ENCODE measurements at regions not wholly inside any gene's neighbourhood (a gene's known extent, or its start where the extent isn't known, plus 50 kb on each side); places are given as distances from the start of the nearest gene placed in this dataset.
"Not testable (repeated sequence)": the region's sequence is repeated elsewhere in the genome, so short reads cannot be mapped to it uniquely, and the experiment has no call there.

DNA sequence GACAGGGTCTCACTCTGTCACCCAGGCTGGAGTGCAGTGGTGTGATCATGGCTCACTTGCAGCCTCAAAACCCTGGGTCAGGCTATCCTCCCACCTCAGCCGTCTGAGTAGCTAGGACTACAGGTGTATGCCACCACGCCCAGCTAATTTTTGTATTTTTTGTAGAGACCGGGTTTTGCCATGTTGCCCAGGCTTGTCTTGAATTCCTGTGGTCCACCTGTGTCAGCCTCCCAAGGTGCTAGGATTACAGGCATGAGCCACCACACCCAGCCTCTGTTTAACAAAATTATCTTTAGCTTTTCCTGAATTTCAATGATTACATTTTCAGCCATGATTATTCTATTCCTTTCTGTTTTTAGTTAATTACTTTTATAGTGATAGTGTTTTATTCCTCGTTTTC lies 255.1 kb upstream of the MGAT5 start:
- H3K4me1 ChIP-seq (ENCODE audit: control insufficient read depth, insufficient read depth, low read length); POLR2A ChIA-PET (ENCODE audit: unreplicated experiment); H3K36me3 ChIP-seq (ENCODE audit: control insufficient read depth, insufficient read depth, low read length); intact Hi-C loops (cut with micrococcal nuclease); H2BK20ac ChIP-seq (ENCODE audit: low read depth, low read length); H3K18ac ChIP-seq (ENCODE audit: low read depth, low read length); H2AK5ac ChIP-seq (ENCODE audit: low read depth, low read length); H3K27me3 ChIP-seq (ENCODE audit: control insufficient read depth, insufficient read depth, low read length); ATAC-seq (ENCODE audit: low read depth); H3K9ac ChIP-seq (ENCODE audit: low read depth, low read length); H4K91ac ChIP-seq (ENCODE audit: insufficient read depth, low read depth, low read length); in situ Hi-C loops (cut with MboI; ENCODE audit: low sequenced_read_pairs); CTCF ChIA-PET; H2BK15ac ChIP-seq (ENCODE audit: low read depth, low read length); H2AK9ac ChIP-seq (replicated peaks; ENCODE audit: low read depth, low read length, poor library complexity); BruUV-seq (replicated peaks); H3K9me3 ChIP-seq (ENCODE audit: control insufficient read depth, insufficient read depth, low read length); H3K27ac ChIP-seq (ENCODE audit: insufficient read depth, low read length); H4K8ac ChIP-seq (ENCODE audit: low read depth in 2 of 2, low read length in 2 of 2); H3K4me2 ChIP-seq (ENCODE audit: low read depth, low read length); H3K4ac ChIP-seq (ENCODE audit: low read depth, low read length); dilution Hi-C loops (cut with HindIII; ENCODE audit: low sequenced_read_pairs, unreplicated experiment); H4K20me1 ChIP-seq (ENCODE audit: insufficient read depth, low read length); H3K4me3 ChIP-seq (ENCODE audit: insufficient read depth, low read depth, low read length); H2AFZ ChIP-seq (replicated peaks; ENCODE audit: low read length, poor library complexity); H4K5ac ChIP-seq (ENCODE audit: low read depth, low read length); H3K23ac ChIP-seq (ENCODE audit: low read depth, low read length); H2BK5ac ChIP-seq (ENCODE audit: low read depth, low read length, poor library complexity, severe bottlenecking); H3K79me1 ChIP-seq (ENCODE audit: low read depth in 1 of 2, low read length in 2 of 2); H3K9me1 ChIP-seq (ENCODE audit: insufficient read depth, low read length); H2BK120ac ChIP-seq (ENCODE audit: low read depth, low read length); H3K56ac ChIP-seq (ENCODE audit: extremely low read depth, insufficient read depth, low read length); DNase-seq; H3K14ac ChIP-seq (replicated peaks; ENCODE audit: low read depth, low read length): not testable (repeated sequence)
- no CpG with 5 or more reads among the region's 4 CpGs for WGBS, 2 experiments (ENCODE audit: extremely low coverage in 2 of 2, insufficient read length in 1 of 2)
